Forelimb muscle (tissue), 1 donor: ENCODE measurements at regions not wholly inside any gene's neighbourhood (a gene's known extent, or its start where the extent isn't known, plus 50 kb on each side); places are given as distances from the start of the nearest gene placed in this dataset.
A peak's percentile ranks its signal among the peaks of the same experiment; 100 is the strongest.

ENCODE experiments used
- DNase-seq: peaks from one replicate; pipeline ENCODE4 v3.0.0-alpha.2; 2013; ENCODE audit warnings: low read depth

DNA sequence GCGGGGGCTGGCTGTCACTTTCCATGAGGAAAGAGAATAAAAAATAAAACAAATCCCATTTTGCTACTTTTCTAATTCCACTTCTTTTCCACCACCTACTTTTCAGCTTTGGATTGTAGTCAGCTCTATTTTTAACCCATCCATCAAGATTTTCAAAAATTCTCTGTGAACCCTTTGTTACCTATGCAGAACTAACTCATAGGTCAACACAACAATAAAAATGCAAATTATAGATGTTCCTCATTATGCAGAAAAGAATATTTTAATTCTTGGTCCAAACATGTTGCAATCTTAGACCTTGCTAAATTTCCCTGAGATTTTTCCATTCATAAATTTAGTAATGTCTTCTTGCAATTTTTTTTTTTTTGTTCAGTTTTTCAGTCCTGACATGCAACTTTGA lies 454.5 kb downstream of the ADAMTS20 start:
- no peak for DNase-seq

DNA sequence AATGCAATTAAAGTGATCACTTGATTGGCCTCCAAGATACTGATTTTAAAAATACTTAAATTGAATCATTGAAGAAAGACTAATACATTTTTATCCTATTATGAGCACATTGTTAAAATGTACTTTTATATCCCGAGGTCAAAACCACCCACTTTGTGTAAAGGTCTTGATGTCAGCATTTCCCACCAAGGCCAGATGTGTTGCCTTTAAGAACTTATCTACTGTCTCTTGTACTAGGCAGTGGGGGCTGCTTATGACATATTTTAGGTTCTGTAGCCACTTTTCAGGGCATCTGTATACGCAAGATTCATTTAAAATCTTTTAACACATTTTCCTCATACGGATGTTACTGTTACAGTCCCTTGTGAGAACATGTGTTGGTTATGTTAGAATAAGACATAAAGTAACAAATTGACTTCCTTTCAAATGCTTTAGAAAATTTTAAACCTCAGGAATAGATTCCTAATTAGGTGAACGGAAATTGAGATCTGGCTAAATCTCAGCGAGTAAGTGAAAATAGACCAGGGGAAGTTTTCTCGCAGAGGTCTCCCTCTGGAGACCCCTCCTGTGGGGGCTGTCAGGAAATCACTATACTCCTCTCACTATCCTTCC lies 456.2 kb downstream of the ADAMTS20 start:
- DNase-seq = peak; percentile 49

DNA sequence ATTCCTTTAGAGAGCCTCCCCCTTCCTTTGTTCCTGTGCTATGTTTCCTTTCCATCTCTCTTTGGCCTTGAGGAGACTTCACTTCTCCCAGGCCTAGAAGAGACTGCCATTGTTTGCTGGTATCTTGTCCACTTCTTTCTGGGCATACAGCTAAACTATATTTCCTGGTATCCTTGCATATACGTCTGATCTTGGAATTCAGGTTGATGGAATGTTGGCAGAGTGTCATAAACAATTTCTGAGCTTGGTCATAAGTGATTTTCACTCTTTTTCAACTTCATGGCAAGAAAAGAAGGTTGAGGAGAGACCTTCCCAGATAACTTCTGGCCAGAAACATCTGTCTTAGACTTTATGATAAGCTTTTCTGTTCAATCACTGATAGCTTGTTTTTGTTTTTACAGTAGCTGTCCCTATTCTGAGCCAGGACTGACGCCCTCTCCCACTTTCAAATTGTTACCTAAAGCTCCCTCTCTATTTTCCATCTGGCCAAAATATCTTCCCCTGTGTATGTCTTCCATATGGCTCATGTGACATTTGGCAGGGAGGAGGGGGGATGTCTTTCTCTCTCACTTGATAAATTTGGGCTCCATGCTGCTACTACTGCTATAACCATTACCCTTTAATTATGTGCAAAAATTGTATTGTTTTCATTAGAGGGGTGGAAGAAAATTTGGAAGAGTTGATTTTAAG lies 457.0 kb downstream of the ADAMTS20 start:
- no peak for DNase-seq

DNA sequence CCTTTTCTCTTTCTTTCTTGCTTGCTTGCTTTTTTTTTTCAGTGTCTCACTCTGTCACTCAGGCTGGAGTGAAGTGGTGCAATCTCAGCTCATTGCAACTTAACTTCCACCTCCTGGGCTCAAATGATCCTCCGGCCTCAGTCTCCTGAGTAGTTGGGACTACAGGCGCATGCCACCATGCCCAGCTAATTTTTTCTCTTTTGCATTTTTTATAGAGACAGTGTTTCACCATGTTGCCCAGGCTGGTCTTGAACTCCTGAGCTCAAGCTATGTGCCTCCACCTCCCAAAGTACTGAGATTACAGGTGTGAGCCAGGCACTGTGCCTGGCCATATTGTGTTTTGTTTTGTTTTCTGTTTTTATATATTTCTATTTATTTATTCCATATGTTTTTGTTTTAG lies 461.0 kb downstream of the ADAMTS20 start:
- DNase-seq = no peak

DNA sequence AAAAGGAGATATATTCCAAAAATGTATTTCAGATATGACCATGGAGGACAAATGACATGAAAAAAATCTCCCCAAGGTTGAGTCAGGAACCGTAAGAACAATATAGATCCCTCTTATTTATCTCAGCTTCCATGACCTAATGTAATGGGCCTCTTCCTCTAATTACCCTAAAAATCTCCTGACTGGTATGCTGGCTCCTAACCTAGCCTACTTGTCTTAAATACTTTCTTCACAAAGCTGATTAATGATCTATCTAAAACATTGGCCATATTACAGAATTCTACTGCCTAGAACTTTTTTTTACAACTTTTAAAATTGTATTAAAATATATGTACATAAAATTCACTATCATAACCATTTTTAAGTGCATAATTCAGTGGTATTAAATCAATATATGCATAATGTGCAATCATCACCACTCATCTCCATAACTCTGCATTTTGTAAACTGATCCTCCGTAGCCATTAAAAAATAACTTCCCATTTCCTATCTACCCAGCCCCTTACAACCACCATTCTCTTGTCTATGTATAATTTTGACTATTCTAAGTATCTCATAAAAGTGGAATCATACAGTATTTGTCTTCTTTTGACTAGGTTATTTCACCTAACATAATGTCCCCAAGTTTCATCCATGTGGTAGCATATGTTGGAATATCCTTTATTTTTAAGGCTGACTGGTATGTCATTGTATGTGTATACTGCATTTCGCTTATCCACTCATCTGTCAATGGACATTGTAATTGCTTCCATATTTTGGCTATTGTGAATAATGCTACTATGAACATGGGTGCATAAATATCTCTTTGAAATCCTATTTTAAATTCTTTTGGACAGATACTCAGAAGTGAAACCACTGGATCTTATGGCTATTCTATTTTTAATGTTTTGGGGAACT lies 464.6 kb downstream of the ADAMTS20 start:
- DNase-seq = no peak

DNA sequence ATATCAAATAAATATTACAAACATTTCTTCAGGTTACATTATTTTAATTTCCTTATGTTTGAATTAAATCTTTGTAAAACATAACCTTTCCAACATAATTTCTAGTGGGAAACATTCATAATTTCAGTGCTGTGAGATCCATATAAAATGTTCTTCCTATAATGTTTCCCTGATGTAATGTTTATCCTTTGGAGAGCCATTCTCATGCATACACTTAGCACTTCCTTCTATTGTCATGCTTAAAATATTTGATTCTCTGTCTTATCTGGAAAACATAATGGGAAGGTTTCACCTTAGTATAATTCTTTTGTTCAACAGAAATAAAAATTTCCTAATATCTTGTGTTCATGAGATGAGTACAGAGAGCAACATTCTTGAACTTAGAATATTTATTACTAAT lies 472.5 kb downstream of the ADAMTS20 start:
- DNase-seq = no peak

DNA sequence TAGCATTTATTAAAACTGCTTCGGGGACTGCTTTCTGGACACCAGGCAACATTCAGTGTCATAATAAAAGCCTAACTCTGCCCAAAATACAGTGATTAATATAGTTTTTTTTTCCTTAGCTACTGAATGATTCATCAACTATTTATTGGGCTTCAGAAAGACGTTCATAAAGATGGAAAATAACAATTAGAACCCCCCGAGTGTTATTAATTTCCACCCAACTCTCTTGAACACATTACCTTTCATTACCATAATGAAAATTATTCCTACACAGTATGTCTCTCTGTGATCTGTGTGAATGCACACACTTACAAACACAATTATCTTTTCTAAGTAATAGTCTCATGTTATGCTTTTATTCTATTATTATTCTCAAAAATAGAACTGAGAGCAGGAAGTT lies 473.0 kb downstream of the ADAMTS20 start:
- no peak for DNase-seq

DNA sequence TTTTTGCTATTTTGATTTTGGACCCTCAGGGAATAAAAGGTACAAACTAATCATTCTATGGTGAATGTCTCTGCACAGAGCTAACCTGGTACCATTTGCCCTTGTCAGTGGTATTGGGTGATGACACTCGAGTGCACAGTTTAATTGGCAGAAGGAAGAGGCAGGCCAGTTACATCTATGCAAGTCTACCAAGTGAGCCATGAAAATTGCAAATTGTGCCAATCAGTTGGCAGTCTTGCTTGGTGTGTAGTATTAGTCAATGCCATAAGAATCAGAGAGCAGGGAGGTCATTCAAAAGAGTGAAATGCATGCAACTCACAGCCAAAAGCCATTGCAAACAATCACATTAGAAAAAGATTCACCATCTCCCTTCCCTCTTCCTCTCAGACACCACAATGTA lies 479.6 kb downstream of the ADAMTS20 start:
- no peak for DNase-seq

DNA sequence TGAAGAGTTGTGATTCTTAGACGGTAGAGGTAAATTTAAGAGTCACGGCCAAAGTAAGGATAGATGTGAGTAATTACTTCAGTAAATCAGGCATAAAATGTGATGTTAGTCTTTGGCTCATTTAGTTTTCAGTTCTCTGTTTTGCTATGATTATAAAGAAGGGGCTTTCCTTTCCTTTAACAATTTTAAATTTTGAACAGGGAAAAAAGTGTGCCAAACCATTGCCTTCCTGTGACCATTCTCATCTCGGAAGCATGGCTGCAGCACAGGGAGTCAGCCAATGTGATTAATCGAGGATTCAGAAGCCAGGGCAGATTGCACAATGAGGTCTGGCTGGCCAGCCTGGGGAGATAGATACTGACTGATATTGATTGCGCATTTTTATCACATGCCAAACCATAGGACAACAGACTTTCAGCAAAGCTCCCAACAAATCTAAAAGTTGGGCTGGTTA lies 480.2 kb upstream of the PRICKLE1 start:
- DNase-seq = no peak

DNA sequence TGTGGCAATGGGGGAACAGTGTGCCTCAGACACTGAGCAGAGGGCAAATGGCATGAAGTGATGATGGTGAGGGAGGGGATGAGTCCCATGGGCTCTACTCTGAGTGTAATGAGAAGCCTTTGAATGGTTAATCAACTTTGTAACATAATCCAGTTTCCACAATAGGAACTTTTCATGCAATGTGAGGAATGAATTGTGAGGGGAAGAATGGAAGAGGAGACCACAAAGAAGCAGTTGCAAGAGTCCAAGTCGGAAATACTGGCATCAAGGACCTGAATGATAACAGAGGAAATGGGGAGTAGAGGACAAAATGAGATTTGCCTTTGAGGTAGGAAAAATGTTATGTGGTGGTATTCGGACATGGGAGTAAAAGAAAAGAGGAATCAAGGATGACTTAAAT lies 476.9 kb upstream of the PRICKLE1 start:
- no peak for DNase-seq

DNA sequence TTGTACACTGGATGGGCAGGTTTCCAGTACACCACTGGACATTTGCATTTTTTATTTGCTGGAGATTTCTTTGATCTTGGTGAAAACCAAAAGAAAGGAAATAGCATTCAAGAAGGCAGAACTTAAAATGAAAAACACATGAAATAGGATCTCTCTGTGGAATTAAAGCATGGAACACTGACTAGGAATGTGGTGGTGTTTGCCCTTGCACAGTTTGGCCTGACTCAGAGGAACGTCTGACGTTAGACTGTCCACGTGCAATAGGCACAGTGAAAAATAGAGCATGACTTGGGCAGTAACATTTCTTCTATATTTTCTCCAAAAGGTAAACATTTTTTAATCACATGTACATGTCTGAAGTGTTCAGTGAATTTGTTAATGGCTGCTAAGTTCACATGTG lies 474.1 kb upstream of the PRICKLE1 start:
- DNase-seq = no peak

DNA sequence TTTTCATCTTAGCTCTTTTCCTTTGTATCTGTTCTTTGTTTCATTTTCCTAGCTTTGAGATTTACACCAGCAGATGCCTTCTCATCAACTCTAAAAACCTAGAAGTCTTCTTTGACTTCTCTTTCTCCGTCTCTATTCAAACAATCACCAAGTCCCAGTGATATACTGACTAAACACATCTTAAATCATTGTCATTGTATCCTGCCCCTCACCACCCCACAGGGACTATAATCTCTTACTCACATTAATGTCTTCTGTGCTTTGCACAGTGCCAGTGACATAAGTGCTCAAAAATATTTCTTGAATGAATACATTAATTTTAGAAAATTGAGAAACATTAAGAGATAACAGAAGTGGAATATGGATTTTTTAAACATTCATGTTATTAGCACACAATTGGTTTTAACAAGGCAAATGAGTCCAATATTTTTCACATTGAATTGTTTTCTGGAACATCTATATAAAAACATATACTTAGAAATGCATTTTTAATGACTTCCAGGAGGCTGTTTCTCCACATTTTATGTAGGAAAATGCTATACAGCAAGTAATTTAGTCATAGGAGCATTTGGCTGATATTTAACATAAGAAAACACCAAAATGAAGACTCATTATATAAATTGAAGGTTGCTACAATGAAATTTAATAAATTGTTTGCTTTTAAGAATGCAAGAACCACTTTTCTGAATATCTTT lies 472.8 kb upstream of the PRICKLE1 start:
- DNase-seq = no peak

DNA sequence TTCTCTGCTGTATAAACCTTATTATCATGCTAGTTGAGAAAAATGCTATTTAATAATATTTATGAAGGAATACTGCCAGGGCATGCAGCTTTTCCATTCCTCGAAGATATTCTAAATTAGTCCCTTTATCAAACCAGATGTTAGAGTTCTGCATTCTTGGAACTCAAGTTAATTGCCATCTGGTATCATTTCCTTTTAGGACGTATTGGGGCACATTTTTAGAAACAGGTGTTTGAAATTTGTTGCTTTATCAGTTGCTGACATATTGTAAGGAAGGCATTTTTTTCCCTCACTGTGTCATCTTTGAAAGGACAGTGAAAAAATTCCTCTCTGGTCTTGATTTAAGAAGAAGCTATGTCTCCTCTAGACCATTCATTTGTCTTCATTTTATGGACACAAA lies 471.2 kb upstream of the PRICKLE1 start:
- DNase-seq = no peak

DNA sequence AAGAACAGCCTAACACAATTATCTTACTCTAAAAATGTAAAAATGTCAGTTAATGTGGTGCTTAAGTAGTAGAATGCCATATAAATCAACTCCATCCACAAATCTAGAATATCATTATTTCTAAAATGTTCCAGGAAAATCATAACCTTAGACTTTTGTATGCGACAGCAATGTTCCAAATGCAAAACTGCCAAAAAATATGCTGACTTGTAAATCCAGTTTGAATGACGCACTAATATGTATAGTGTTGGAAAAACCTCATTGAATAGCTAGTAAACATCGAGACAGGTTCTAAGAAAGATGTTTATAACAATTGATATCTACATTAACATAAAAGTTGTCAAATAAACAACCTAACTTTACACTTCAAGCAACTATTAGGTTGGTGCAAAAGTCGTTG lies 469.1 kb upstream of the PRICKLE1 start:
- no peak for DNase-seq

DNA sequence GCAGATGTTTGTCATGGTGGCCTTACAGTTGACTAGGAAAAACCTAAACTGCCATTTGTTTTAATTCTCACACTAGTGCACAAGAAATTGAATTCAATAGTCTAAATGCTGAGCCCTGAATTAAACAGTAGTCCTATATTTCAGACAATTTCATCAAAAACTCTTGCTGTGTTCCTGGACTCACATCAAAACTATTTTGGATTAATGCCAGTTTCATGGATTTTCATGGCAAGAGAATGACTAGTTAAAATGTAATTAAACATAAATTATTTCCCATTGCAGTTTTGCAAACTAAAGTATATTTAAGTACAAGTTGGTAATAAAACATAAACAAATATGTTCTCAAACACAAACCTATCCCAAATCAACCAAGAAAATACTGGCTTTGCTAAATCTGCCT lies 468.0 kb upstream of the PRICKLE1 start:
- DNase-seq = no peak

DNA sequence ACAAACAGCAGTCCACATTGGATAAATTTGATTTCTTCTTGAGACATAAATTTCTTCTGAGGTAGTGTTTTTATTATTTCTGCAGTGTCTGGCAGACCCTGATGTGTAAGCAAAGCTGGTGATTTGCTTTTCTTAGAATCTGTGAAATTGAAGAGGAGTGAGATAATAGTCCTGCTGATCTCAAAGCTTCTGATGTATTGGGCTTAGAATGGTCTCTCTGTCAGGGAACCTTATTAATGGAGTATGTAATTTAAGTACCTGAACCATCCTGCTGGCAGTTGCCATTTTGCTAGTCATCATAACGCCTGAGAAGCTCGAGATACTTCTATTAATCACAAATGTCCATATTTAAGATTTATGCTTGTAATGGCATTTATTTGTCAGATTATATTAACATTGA lies 464.5 kb upstream of the PRICKLE1 start:
- DNase-seq = no peak

DNA sequence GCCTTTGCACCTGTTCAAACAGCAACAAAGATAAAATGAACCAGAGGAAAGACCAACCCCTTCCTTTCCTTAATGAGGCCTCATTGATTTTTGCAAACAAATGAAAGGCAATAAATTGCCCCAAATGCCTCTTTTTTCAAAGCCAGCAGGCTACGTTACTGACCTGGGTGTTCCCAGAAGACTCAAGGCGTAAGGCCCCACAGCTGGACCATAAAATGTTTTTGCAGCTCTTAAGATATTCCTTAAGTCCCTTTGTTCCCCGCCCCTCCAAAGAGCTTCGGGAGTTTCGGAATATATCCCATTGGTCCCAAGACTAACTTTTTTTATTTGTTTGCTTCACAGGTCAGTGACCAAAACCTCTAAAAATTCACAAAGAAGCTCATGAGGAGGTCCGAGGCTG lies 462.9 kb upstream of the PRICKLE1 start:
- DNase-seq = no peak

DNA sequence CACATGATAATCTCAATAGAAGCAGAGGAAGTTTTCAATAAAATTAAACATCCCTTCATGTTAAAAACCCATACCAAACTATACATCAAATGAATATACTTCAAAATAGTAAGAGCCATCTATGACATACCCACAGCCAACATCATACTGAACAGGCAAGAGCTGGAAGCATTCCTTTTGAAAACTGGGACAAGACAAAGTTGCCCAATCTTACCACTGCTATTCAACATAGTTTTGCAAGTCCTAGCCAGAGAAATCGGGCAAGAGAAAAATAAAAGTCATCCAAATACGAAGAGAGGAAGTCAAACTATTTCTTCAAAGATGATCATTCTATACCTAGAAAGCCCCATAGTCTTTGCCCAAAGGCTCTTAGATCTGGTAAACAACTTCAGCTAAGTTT lies 454.7 kb upstream of the PRICKLE1 start:
- no peak for DNase-seq

DNA sequence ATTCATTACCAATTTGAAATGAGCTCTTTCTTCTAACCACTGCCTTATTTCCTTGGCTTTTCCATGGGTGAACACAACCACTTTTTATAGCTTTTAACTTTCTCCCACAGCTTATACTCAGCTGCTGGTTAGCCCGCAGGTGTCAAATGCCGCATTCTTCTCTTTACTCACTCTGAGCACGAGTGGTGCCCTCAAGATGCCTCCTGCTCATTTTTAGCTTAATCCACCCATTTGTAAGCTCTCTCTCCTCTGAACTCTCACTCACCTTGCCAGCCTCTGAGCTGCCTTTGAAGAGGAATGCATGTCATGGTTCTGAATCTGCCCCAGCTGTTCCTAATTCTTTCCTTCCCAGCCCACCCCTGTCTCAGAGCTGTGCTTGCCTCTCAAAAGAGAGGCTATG lies 449.4 kb upstream of the PRICKLE1 start:
- no peak for DNase-seq

DNA sequence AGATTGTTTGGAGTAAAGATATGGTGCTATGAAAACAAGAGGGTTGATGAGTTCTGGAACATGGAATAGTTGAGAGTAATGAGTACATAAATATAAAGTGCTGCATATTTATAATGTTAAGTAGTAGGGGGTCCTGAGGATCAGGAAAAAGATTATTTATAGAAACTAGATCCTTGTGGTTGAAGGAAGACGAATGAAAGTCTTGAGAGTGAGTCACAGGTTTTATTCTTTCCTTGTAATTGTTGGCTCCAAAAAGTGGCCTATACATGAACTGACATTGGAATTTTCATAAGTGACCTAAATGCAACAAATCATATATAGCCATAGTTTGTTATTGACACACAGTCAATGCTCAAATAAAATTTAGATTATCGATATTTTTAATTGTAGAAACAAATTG lies 440.4 kb upstream of the PRICKLE1 start:
- no peak for DNase-seq

DNA sequence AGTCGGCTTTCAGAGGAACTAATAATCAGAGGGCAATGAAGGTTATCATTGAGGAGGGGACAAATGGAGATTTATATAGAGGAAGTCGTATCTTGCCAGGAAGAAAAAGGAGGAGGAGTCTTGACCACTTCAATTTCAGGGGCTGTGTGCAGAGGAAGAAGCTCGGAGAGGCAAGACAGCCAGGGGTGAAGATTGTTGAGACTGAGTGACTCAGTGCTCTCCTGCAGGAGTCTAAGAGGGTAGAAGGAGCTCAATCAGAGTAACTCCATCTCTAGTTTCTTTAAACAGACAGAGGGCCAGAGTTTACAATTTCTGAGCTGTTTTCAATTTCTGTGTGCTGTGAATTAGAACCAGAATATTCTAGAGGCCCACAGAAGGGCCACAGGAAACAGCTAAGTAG lies 439.3 kb upstream of the PRICKLE1 start:
- DNase-seq = no peak

DNA sequence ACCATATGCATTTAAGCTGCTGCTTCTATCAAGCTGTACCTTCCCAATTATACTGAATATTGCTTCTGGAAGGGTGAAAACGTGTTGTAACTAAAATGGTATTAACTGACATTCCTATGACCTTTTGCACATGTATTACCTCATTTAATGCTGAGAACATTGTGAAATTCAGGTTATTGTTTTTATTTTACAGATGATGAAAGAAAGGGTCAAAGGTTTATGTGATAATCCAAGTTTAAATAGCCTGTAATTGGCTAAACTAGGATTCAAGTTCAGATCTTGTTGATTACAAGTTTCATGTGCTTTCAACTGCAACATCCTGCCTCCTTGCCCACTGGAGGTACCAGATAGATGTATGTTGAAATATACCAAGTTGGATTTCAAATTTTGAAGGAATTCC lies 433.3 kb upstream of the PRICKLE1 start:
- no peak for DNase-seq
